Sigmoid colon (tissue), 4 donors: ENCODE measurements at regions not wholly inside any gene's neighbourhood (a gene's known extent, or its start where the extent isn't known, plus 50 kb on each side); places are given as distances from the start of the nearest gene placed in this dataset.

Experiments
- POLR2A ChIP-seq, 2 donors: fragments of 450-650 bp; IDR thresholded peaks; one replicate each; pipeline ENCODE4 v1.6.1; 2016; ENCODE audit warnings: antibody characterized with exemption in 2 of 2, mild to moderate bottlenecking in 2 of 2, moderate library complexity in 2 of 2
- POLR2AphosphoS5 ChIP-seq, 4 donors: sonication (generic); formaldehyde crosslinking; IDR thresholded peaks; one replicate each; pipeline ENCODE4 v1.6.1; 2017; ENCODE audit warnings: antibody characterized with exemption in 4 of 4
- TF ChIP-seq, protein P1 (sequence below), 4 experiments: fragments of 450-650 bp in 3 of 4; fragments of 200-600 bp in 1 of 4; IDR thresholded peaks; one replicate each; pipeline ENCODE4 v1.5.1; 2016 to 2019; ENCODE audit warnings: antibody characterized with exemption in 4 of 4, mild to moderate bottlenecking in 3 of 4, moderate library complexity in 2 of 4

DNA sequence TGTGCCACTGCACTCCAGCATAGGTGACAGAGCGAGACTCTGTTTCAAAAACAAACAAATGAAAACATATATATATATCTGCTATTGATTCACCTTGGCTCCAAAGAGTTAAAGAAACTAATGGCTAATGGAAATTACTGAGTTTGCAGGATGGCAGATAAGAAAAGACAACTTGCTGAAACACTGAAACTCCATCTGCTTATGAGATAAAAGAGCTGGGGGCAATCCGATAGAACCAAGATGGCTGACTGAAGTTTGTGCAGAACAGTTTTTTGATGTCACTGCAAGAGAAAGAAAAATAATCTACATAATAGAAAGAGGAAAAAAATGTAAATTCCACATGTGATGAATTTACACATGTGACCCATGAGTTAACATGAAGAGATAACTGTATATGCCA, 88.2 kb downstream of the LRATD1 start:
- TF ChIP-seq, protein P1, sequence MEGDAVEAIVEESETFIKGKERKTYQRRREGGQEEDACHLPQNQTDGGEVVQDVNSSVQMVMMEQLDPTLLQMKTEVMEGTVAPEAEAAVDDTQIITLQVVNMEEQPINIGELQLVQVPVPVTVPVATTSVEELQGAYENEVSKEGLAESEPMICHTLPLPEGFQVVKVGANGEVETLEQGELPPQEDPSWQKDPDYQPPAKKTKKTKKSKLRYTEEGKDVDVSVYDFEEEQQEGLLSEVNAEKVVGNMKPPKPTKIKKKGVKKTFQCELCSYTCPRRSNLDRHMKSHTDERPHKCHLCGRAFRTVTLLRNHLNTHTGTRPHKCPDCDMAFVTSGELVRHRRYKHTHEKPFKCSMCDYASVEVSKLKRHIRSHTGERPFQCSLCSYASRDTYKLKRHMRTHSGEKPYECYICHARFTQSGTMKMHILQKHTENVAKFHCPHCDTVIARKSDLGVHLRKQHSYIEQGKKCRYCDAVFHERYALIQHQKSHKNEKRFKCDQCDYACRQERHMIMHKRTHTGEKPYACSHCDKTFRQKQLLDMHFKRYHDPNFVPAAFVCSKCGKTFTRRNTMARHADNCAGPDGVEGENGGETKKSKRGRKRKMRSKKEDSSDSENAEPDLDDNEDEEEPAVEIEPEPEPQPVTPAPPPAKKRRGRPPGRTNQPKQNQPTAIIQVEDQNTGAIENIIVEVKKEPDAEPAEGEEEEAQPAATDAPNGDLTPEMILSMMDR (IDR thresholded peaks at IDR 0.05): no peak
- TF ChIP-seq POLR2AphosphoS5 (IDR thresholded peaks at IDR 0.05) (no peak), POLR2A (IDR thresholded peaks at IDR 0.05) (no peak)
